T-helper 2 cell (primary cell): ENCODE measurements at regions not wholly inside any gene's neighbourhood (a gene's known extent, or its start where the extent isn't known, plus 50 kb on each side); places are given as distances from the start of the nearest gene placed in this dataset.
"Not testable (repeated sequence)": the region's sequence is repeated elsewhere in the genome, so short reads cannot be mapped to it uniquely, and the experiment has no call there.

Experiments
- DNase-seq, 5 experiments: peaks; one replicate each; pipeline versions ENCODE4 v3.0.0 to v3.0.0-alpha.2; 2012 to 2022

DNA sequence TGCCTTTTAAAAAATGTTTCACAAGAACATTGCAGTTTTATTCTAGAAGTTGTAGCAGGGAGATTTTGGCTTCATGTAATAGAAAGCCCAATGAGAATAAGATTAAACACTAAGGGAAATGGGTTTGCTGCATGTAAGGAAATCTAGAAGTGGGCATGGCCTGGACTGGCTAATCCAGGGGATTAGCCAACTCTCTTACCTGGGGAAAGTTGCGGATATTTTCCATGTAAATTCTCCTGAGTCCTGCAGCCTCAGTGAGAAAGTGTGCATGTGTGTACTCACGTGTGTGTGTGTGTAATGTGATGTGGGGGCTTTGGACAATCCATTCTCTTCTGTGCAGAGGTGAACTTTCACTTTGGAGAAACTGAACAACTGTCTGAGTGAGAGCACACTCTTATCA is 775.1 kb upstream of the TPTE start:
- not testable (repeated sequence) for DNase-seq

DNA sequence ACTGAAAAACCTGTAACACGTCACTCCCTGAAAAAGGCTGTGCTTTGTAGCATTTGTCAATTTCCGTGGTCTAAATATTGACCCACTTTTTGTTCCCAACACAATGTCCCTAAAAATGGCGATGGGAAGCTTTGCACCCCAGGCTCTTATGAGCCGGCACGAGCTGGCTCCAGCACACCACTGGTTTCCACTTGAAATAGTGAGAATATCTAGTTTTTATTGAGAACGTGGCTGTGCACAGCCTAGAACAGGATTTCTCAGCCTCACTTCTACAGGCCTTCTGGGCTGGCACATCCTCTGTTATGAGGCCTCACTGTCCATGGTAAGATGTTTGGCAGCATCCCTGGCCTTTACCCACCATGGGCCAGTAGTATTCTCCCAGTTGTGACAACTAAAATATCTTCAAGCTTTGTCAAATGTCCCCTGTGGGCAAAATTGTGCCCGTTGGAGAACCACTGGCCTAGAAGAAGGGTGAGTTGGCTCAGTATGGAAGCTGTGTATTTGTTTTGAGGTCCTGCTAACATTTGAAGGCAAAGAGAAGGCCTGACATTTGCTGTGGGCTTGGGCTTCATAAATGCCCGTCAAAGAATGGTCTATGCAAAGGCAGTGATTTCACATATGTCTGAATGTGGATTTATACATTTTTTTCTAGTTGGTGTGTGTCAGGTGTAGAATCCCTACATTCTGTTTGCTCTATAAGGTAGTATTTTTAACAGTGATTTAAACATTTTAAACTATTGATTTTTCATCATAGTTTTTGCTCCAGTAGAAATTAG is 774.4 kb upstream of the TPTE start:
- not testable (repeated sequence) for DNase-seq

DNA sequence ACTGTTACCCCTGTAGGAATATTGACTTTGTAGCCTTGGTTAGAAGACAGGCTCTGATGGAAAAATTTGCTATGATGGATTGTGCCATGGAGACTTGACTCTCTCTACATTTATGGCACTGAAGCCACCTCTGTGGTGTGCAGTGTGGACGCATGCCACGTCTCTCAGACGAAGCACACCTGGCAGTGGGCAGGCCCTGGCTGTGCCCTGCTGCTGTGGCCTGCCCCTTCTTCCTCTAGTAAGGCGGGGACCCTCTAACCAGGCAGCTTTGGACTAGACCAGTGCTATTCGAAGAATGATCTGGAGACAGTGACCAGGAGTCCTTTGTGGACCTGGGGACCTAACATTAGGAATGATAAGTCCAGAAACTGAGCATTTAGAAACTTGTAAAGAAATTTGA is 773.5 kb upstream of the TPTE start:
- DNase-seq = not testable (repeated sequence)

DNA sequence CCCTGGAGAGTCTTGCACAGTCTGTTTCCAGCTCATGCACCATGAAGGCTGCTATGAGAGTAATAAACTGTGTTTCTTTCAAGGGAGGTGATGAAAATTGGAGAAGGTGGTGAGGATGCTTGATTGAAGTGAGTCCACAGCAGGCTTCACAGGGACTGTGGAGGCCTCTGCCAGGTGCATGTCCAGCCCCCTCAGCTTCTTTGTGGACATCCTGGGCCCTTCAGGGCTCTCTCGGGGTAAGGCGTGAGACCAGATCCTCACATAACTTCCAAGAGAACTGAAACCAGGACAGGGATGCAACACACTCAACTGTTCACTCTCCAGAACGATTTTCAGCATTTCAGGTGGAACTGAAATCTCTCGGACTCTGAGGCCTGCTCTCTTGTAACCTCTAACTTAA is 772.9 kb upstream of the TPTE start:
- not testable (repeated sequence) for DNase-seq

DNA sequence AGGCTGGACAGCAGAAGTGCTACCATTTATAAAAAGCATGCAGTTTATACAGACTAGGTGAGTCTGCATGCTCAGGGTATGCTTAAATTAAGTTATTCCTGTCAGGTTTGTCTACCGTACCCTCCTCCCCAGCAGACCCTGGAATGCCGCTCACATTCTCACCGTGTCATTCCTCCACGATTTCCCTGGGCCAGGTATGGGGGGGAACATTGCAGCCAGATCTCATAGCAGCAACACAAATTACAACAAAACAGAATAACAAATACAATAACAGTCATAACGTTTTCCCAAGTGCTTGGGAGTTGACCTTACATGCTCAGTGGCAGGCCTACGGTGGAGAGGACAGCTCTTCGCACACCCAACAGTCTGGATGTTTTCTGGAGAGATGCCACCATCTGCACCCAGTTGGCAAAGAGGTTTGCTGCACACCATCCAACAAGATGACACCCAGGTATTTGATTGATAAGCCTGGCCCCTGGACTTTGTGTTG is 771.6 kb upstream of the TPTE start:
- DNase-seq = not testable (repeated sequence)

DNA sequence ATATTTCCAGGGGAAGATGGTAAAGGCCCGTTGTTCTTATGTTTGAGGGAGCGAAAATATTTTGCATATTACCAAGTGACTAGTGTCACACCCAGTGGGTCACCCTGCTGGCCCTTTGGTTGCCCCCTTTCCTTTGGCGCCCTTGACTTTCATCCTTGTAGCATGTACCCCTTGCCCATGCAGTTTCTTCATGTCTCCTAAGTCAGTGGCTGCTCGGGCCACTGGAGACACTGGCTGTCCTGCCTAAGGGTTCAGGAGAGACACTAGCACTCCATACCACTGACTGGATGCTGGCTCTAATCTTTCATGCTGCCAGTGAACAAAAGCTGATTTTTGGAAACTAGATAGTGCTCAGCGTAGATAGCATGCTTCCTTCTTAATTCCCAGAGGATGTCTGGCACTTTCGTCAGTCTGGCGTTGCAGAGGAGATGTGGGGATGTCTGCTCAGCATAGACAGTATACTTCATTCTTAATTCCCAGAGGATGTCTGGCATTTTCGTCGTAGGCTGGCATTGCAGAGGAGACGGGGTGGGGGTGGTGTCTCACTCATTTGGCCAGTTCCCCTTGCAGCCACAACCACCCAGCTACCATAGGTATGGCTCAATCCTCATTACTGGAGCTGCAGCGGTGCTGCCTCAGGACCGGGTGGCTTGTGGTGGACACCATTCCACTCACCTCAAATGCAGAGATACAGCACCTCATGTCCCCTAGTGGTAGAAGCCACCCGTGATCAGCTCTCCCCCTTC is 770.9 kb upstream of the TPTE start:
- no peak for DNase-seq

DNA sequence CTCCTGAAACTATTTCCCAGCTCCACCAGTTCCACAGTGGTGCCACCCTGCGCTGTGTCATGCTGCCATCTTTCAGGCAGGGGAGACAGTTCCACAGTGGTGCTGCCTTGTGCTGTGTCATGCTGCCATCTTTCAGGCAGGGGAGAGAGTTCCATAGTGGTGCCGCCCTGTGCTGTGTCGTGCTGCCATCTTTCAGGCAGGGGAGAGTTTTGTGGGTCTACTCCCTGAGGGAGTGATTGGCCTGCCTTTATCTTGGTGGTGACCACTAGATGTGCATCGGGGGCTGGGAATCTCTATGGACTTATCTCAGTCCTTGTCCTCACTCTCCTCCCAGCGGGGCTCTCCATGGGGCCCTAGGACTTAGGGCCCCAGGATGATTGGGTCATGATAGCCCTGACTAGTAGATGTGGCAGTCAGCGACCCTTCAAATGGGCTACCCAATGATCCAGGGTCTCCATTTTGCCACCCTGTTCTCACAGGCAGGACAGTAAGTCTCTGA is 770.2 kb upstream of the TPTE start:
- not testable (repeated sequence) for DNase-seq

DNA sequence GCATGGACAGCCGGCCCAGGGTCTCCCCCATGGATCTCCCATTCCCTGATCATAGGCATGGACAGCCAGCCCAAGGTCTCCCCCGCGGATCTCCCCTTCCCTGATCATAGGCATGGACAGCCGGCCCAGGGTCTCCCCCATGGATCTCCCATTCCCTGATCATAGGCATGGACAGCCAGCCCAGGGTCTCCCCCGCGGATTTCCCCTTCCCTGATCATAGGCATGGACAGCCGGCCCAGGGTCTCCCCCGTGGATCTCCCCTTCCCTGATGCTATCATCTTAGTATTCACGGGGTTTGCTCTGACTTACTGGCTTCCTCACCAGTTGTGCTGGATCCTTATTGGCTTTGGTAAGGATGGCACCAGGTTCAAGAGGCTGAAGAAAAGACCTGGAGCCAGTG is 769.4 kb upstream of the TPTE start:
- DNase-seq = not testable (repeated sequence)

DNA sequence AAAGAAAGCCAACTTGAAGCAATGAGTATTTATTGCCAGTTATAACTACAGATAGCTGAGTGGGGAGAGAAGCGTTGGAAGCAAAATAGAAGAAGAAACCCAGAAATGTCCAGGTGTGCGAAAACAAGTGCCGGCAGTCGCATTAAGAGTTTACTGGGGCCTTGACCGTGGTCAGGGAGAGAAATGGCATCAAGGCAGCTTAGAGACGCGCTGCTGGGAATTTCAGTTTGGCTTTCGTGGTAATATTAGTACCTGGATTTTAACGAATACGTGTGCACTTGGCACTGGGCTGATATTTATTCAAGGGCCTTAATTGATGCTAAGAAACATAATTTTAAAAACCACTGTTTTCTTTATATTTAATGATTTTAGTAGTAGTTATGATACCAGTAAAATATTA is 767.9 kb upstream of the TPTE start:
- DNase-seq = not testable (repeated sequence)

DNA sequence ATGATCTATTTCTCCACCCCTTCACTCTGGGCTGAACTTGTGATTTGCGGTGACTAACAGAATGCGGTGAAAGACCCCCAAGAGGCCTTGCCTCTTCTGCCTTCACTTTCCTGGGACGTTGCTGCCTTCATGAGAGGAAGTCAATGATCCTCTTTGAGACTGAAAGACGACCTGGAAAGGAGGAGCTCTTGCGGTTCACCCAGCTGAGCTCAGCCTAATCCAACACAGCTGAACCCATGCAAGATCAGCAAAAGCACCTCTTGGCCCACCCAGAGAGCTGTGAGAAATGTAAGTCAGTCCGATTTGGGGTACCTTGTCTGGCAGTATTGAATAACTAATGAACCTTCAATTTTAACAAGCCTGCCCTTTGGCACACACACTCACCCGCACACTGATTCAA is 767.4 kb upstream of the TPTE start:
- no peak for DNase-seq

DNA sequence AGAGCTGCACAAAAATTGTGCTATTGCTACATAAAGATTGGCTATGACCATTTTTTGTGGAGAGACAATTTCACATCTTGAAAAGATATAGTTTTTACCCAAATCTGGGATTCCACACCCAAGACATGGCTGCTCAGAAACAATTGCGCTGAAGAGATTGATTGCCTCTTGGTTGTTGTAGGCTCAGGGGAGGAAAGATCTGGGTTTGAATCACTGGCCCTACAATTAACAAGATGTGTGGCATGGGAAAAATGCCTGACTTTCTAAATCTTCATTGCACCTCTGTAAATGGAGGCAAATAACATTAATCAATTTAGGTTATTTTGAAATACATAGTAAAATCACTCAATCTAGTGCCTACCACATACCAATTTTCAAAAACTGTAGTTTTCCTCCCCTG is 766.9 kb upstream of the TPTE start:
- not testable (repeated sequence) for DNase-seq

DNA sequence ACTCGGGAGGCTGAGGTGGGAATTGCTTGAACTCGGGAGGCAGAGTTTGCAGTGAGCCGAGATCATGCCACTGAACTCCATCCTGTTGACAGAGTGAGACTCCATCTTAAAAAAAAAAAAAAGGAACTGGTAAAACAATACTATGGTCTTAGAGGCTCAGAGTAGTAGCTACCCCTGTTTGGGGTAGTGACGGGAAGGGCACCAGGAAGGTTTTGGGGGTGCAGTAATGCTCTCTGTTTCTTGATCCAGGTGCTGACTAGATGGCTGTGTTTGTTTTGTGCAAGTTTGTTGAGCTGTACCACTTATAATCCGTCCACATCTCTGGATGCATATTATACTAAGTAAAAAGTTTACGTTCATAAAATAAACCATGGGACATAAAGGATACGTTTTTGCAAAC is 765.8 kb upstream of the TPTE start:
- DNase-seq = no peak

DNA sequence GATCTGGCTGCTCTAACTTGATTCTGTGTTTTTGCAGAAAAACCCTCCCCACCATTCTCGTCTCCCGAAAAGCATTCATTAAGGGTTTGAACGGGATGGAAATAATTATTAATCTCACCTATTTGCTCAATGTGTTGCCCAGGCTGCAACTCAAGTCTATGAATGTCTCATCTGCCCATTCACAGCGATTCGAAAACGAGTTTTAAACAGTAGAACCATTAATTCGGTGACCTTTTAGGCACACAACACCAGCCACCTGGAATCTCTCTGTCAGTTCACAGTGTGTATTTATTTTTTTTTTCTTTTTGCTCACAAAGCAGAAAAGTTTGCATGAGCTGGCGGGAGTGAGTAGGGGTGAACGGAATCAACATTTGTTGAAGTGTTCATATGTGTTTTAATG is 764.7 kb upstream of the TPTE start:
- DNase-seq = no peak

DNA sequence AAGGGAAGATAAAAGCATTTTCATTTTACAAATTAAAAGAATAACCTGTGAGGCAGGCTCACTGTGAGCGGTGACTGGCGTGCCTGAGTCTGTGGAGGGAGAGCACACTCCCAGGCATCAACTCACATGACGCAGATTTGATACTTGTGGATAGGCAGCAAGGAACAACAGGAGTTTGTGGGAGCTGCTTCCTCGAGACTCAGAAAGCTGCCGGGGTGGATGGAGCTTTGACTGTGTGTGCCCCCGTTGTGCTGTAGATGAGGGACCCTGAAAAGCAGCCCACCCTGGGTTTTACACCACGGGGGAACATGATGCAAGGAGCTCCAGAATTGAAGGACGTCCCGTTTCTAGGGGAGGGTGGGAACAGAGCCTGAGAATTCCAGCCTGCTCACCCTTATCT is 764.3 kb upstream of the TPTE start:
- DNase-seq = not testable (repeated sequence)

DNA sequence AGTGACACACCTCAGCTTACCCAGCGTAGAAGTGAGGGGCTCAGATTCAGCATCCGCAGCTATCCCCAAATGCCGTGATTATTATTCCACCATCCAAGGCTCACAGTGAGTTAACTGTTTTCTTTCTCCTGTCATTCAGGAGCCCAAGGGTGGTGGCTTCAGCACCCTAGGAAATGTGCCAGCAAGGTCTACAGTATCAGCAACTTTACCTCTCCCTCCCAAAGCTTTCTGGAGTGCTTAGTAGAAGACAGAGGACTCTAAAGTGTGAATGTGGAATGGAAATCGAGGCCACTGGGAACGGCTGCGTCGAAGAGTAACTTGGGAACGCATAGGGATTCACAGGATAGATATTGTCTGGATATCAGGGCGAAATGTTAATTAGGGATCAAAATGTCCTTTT is 763.8 kb upstream of the TPTE start:
- not testable (repeated sequence) for DNase-seq

DNA sequence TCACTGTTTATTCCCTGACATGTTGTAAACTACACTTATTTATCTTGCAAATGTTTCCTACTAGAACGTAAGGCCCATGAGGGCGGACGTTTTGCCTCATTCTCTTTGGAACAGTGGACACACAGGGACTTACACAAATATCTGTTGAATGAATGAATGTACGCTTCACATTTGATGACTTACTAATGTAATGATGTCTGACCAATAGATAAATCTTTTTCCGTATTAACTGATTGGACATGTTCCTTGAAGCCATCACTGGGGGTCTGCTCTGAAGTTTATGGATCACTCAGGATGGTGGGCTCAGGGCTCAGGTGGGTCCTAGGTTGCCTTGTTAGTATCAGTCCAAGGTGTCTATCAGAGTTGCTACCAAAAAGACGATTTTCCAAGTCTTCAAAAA is 763.2 kb upstream of the TPTE start:
- DNase-seq = no peak

DNA sequence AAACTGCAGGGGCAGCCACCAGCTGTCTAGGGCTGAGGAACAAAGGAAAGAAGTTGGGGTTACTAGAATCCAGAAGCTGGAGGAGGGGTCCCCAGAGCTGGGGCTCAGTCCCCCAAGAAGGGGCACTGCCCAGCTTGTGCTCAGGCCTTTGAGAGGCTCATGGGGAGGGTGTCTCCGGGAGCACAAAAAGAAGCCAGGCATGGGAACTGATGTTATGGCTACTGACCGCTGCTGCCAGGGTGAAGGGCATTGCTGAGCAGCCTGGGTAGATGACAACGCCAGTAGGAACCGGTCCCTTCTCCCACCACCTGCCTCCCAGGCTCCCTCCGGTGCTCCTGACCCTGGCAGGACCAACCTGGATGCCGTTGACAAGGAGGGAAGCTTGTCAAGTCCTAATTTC is 762.5 kb upstream of the TPTE start:
- DNase-seq = no peak

DNA sequence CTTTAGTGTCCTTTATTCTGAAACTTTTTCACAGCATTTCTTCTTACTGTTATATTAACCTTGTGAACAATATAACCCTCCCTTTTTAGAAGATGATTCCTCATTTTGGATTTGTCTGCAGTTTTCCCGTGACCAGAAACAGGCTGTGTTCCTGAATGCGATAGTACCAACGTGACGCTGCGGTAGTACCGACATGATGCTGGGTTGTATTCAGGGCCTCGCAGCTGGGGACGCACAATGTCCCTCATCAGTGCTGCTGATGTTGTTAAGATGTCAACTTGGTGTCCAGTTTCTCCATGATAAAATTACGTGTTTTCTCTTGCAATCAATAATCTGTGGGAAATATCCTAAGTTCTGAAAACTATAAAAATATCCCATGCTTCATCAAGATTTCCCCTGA is 761.4 kb upstream of the TPTE start:
- DNase-seq = no peak

DNA sequence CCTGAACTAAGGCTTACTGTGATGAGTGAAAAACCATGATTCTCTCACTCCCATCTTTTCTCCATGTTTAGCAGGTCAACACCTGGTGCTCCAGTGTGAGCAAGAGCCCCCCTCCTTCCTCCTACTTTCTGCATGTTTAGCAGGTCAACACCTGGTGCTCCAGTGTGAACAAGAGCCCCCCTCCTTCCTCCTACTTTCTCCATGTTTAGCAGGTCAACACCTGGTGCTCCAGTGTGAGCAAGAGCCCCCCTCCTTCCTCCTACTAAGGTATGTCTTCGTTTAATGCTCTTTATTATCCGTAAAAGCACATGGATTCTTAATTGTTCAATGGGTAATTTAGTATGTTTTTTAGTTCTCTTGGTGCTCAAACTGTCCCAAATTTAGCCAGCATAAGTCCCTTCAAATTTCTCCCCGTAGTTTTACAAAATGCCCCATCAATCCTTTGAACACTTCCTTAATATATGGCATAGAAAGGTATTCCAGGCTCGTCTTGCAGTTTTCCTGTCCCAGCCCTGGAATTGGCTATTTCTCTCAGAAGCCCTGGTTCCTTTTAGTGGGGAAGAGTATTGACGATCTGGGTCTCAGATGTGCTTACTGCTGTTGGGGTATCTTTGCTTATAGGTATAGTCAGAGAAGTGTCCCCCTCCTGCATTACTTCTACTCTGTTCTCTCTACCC is 760.8 kb upstream of the TPTE start:
- no peak for DNase-seq

DNA sequence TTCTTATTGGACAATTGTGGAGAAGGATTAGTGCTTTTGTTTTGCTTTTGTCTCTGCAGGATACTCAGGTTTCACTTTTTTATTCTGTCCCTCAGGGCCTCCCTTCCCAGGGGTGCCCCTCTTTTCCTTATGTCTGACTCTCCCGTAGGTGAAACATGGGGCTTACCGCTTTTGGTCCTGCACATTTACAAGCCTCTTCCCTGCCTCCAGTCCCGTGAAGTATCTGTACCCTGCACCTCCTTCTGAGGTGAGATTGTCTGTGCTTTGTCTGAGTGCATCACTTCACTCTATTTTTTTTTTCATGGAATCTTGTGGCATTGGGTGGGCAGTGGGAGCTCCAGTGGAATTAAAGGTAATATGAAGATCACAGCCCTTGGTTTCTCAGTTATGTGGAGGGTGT is 758.1 kb upstream of the TPTE start:
- no peak for DNase-seq

DNA sequence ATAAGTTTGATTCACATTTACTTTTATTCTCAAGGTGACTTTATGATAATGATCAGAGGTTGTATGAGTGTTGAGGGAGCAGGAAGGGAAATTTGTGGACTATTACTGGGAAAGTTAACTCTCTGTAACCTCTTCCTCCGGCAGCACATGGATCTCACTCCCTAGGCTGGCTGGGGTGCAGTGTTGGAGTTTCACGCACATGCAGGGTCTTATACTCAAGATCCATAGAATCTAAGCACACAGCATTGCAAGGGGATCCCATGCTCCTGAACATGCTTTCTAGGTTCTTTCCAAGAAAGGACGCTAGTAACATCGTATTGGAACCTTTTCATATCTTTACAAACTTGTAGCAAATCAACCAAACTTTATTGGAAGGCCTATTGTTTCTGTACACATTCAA is 757.6 kb upstream of the TPTE start:
- no peak for DNase-seq

DNA sequence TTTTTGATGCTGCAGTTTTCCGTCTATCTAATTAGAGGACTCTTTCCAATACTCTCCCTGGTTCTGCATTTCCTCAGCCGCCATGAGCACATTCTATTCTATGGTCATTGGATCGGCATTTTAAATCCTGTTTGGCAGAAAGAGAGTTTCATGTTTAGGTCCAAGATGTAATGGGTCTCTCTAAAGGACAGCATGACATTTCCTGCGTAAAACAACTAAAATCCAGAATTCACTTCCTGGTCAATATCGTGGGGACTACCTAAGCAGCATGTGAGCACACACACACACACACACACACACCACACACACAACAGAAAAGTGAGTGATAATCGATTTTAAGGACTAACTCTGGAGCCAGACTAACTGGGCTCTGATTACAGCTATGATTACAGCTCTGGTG is 757.1 kb upstream of the TPTE start:
- DNase-seq = not testable (repeated sequence)

DNA sequence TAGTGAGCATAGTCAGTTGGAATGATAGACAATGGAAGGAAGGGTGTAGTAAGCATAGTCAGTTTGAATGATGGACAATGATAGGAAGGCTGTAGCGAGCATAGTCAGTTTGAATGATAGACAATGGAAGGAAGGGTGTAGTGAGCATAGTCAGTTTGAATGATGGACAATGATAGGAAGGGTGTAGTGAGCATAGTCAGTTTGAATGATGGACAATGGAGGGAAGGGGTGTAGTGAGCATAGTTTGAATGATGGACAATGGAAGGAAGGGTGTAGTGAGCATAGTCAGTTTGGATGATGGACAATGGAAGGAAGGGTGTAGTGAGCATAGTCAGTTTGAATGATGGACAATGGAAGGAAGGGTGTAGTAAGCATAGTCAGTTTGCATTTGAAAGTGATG is 755.8 kb upstream of the TPTE start:
- not testable (repeated sequence) for DNase-seq
